Neural progenitor cell (in vitro differentiated cells): ENCODE measurements at regions not wholly inside any gene's neighbourhood (a gene's known extent, or its start where the extent isn't known, plus 50 kb on each side); places are given as distances from the start of the nearest gene placed in this dataset.

Source experiments
- CTCF ChIP-seq: fragments of 200-600 bp; sonication (generic); IDR thresholded peaks from 2 replicates; pipeline ENCODE4 v1.5.1; 2017; ENCODE audit warnings: antibody characterized with exemption, mild to moderate bottlenecking
- EZH2 ChIP-seq: fragments of 200-600 bp; sonication (generic); IDR thresholded peaks from 2 replicates; pipeline ENCODE4 v1.6.1; 2017; ENCODE audit warnings: antibody characterized with exemption, mild to moderate bottlenecking, moderate library complexity

- TF ChIP-seq CTCF (no peak), EZH2 (no peak)
Measured at GRCh38 chrX:79065696-79066095, 78.8 kb upstream of the GPR174 start.
